ENCODE measurements at regions not wholly inside any gene's neighbourhood (a gene's known extent, or its start where the extent isn't known, plus 50 kb on each side); places are given as distances from the start of the nearest gene placed in this dataset.

DNA sequence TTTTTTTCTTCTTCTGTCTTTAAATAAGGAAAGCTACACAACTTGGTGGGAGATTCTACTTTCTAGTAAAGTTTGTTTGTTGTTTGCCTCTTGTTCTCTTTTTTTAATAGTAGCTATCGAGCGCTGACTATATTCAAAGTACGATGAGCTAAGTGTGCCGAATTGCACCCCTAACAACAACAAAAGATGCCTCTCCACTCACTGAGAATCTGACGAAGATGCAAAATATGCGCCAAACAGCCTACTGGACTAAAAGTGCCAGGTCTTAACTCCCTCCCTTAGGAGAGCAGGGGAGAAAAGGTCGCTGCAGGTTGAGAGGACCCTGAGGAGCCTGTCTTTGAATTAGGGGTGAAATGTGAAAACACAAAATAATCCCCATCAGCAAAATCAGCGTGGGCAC lies 713.8 kb upstream of the WWC1 start:
- TF ChIP-seq, protein P1, sequence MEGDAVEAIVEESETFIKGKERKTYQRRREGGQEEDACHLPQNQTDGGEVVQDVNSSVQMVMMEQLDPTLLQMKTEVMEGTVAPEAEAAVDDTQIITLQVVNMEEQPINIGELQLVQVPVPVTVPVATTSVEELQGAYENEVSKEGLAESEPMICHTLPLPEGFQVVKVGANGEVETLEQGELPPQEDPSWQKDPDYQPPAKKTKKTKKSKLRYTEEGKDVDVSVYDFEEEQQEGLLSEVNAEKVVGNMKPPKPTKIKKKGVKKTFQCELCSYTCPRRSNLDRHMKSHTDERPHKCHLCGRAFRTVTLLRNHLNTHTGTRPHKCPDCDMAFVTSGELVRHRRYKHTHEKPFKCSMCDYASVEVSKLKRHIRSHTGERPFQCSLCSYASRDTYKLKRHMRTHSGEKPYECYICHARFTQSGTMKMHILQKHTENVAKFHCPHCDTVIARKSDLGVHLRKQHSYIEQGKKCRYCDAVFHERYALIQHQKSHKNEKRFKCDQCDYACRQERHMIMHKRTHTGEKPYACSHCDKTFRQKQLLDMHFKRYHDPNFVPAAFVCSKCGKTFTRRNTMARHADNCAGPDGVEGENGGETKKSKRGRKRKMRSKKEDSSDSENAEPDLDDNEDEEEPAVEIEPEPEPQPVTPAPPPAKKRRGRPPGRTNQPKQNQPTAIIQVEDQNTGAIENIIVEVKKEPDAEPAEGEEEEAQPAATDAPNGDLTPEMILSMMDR (IDR thresholded peaks at IDR 0.05) = no peak
- TF ChIP-seq POLR2A (IDR thresholded peaks at IDR 0.05) = no peak
